ENCODE measurements at regions not wholly inside any gene's neighbourhood (a gene's known extent, or its start where the extent isn't known, plus 50 kb on each side); places are given as distances from the start of the nearest gene placed in this dataset.

- Histone ChIP-seq H3K9me3 (ENCODE audit: insufficient read depth, low read depth, low read length) (peaks cover 6% of the 10 kb centered on the region), H3K9ac (ENCODE audit: low read depth, low read length) (no peak overlapping the region), H3K27me3 (ENCODE audit: insufficient read depth, low read length) (no peaks in the 10 kb centered on the region), H3K36me3 (ENCODE audit: insufficient read depth, low read depth, low read length) (no peaks in the 10 kb centered on the region), H3K27ac (ENCODE audit: low read length) (no peak overlapping the region), H3K4me3 (ENCODE audit: low read length) (no peak overlapping the region), H3K4me1 (ENCODE audit: insufficient read depth, low read length) (no peaks in the 10 kb centered on the region)
Measured at GRCh38 chr1:36743286-36744005, 260.7 kb upstream of the CSF3R start.

- no peaks in the 10 kb centered on the region for H3K27me3 ChIP-seq (ENCODE audit: insufficient read depth, low read length)
- no peaks in the 10 kb centered on the region for H3K36me3 ChIP-seq (ENCODE audit: insufficient read depth, low read depth, low read length)
- no peak overlapping the region for H3K27ac ChIP-seq (ENCODE audit: low read length)
- peaks cover 5% of the 10 kb centered on the region; the same call in 1 of the 2 replicates for H3K4me1 ChIP-seq (ENCODE audit: insufficient read depth, low read length)
- H3K4me3 ChIP-seq (ENCODE audit: low read length), result no peak overlapping the region
- peaks cover 6% of the 10 kb centered on the region for H3K9me3 ChIP-seq (ENCODE audit: insufficient read depth, low read depth, low read length)
- H3K9ac ChIP-seq (ENCODE audit: low read depth, low read length), result no peak overlapping the region
Measured at GRCh38 chr1:36741066-36741465, 258.4 kb upstream of the CSF3R start.

- Histone ChIP-seq H3K27ac (ENCODE audit: low read length) (no peak overlapping the region), H3K27me3 (ENCODE audit: insufficient read depth, low read length) (no peaks in the 10 kb centered on the region)
Measured at GRCh38 chr1:36740446-36740845, 257.7 kb upstream of the CSF3R start.

GRCh38 chr1:36739703-36740289 lies 257.1 kb upstream of the CSF3R start:
- Histone ChIP-seq H3K4me3 (ENCODE audit: low read length) (no peak overlapping the region), H3K9me3 (ENCODE audit: insufficient read depth, low read depth, low read length) (peaks cover 6% of the 10 kb centered on the region), H3K9ac (ENCODE audit: low read depth, low read length) (no peak overlapping the region), H3K27me3 (ENCODE audit: insufficient read depth, low read length) (no peaks in the 10 kb centered on the region), H3K36me3 (ENCODE audit: insufficient read depth, low read depth, low read length) (no peaks in the 10 kb centered on the region), H3K27ac (ENCODE audit: low read length) (no peak overlapping the region), H3K4me1 (ENCODE audit: insufficient read depth, low read length) (peaks cover 5% of the 10 kb centered on the region; the same call in 1 of the 2 replicates)

More at GRCh38 chr1:36740446-36740845, 257.7 kb upstream of the CSF3R start:
- Histone ChIP-seq H3K4me1 (ENCODE audit: insufficient read depth, low read length) (peaks cover 5% of the 10 kb centered on the region; the same call in 1 of the 2 replicates), H3K9ac (ENCODE audit: low read depth, low read length) (no peak overlapping the region), H3K36me3 (ENCODE audit: insufficient read depth, low read depth, low read length) (no peaks in the 10 kb centered on the region), H3K9me3 (ENCODE audit: insufficient read depth, low read depth, low read length) (peaks cover 6% of the 10 kb centered on the region), H3K4me3 (ENCODE audit: low read length) (no peak overlapping the region)

- Histone ChIP-seq H3K36me3 (ENCODE audit: insufficient read depth, low read depth, low read length) (no peaks in the 10 kb centered on the region), H3K9me3 (ENCODE audit: insufficient read depth, low read depth, low read length) (peaks cover 6% of the 10 kb centered on the region), H3K9ac (ENCODE audit: low read depth, low read length) (no peak overlapping the region), H3K27me3 (ENCODE audit: insufficient read depth, low read length) (no peaks in the 10 kb centered on the region), H3K4me3 (ENCODE audit: low read length) (no peak overlapping the region), H3K27ac (ENCODE audit: low read length) (no peak overlapping the region), H3K4me1 (ENCODE audit: insufficient read depth, low read length) (peaks cover 5% of the 10 kb centered on the region; the same call in 1 of the 2 replicates)
Measured at GRCh38 chr1:36738245-36738644, 255.5 kb upstream of the CSF3R start.

- Histone ChIP-seq H3K36me3 (ENCODE audit: insufficient read depth, low read depth, low read length) (no peaks in the 10 kb centered on the region), H3K27ac (ENCODE audit: low read length) (no peak overlapping the region), H3K4me1 (ENCODE audit: insufficient read depth, low read length) (peaks cover 5% of the 10 kb centered on the region; the same call in 1 of the 2 replicates), H3K4me3 (ENCODE audit: low read length) (no peak overlapping the region), H3K9ac (ENCODE audit: low read depth, low read length) (no peak overlapping the region), H3K27me3 (ENCODE audit: insufficient read depth, low read length) (no peaks in the 10 kb centered on the region), H3K9me3 (ENCODE audit: insufficient read depth, low read depth, low read length) (peaks cover 6% of the 10 kb centered on the region)
Measured at GRCh38 chr1:36737767-36738166, 255.1 kb upstream of the CSF3R start.

- Histone ChIP-seq H3K4me3 (ENCODE audit: low read length) (no peak overlapping the region), H3K9ac (ENCODE audit: low read depth, low read length) (no peak overlapping the region), H3K4me1 (ENCODE audit: insufficient read depth, low read length) (peaks cover 5% of the 10 kb centered on the region; the same call in 1 of the 2 replicates), H3K36me3 (ENCODE audit: insufficient read depth, low read depth, low read length) (no peaks in the 10 kb centered on the region), H3K27ac (ENCODE audit: low read length) (no peak overlapping the region), H3K9me3 (ENCODE audit: insufficient read depth, low read depth, low read length) (peaks cover 6% of the 10 kb centered on the region), H3K27me3 (ENCODE audit: insufficient read depth, low read length) (no peaks in the 10 kb centered on the region)
Measured at GRCh38 chr1:36737038-36737555, 254.4 kb upstream of the CSF3R start.

GRCh38 chr1:36735939-36736730 lies 253.4 kb upstream of the CSF3R start:
- H3K4me1 ChIP-seq (ENCODE audit: insufficient read depth, low read length), result peaks cover 9% of the 10 kb centered on the region
- H3K27me3 ChIP-seq (ENCODE audit: insufficient read depth, low read length), result no peaks in the 10 kb centered on the region
- H3K4me3 ChIP-seq (ENCODE audit: low read length), result no peak overlapping the region
- no peaks in the 10 kb centered on the region for H3K36me3 ChIP-seq (ENCODE audit: insufficient read depth, low read depth, low read length)
- no peak overlapping the region for H3K9ac ChIP-seq (ENCODE audit: low read depth, low read length)
- peaks cover 4% of the 10 kb centered on the region for H3K9me3 ChIP-seq (ENCODE audit: insufficient read depth, low read depth, low read length)
- no peak overlapping the region for H3K27ac ChIP-seq (ENCODE audit: low read length)

- no peaks in the 10 kb centered on the region for H3K27me3 ChIP-seq (ENCODE audit: insufficient read depth, low read length)
- no peaks in the 10 kb centered on the region for H3K36me3 ChIP-seq (ENCODE audit: insufficient read depth, low read depth, low read length)
- peaks cover 12% of the 10 kb centered on the region for H3K4me1 ChIP-seq (ENCODE audit: insufficient read depth, low read length)
- no peak overlapping the region for H3K4me3 ChIP-seq (ENCODE audit: low read length)
- no peaks in the 10 kb centered on the region for H3K9me3 ChIP-seq (ENCODE audit: insufficient read depth, low read depth, low read length)
- no peak overlapping the region for H3K9ac ChIP-seq (ENCODE audit: low read depth, low read length)
- no peak overlapping the region for H3K27ac ChIP-seq (ENCODE audit: low read length)
Measured at GRCh38 chr1:36735436-36735835, 252.7 kb upstream of the CSF3R start.

- Histone ChIP-seq H3K4me1 (ENCODE audit: insufficient read depth, low read length) (peaks cover 12% of the 10 kb centered on the region), H3K27ac (ENCODE audit: low read length) (no peak overlapping the region), H3K4me3 (ENCODE audit: low read length) (no peak overlapping the region), H3K9ac (ENCODE audit: low read depth, low read length) (no peak overlapping the region), H3K9me3 (ENCODE audit: insufficient read depth, low read depth, low read length) (no peaks in the 10 kb centered on the region), H3K27me3 (ENCODE audit: insufficient read depth, low read length) (no peaks in the 10 kb centered on the region), H3K36me3 (ENCODE audit: insufficient read depth, low read depth, low read length) (no peaks in the 10 kb centered on the region)
Measured at GRCh38 chr1:36734356-36734755, 251.6 kb upstream of the CSF3R start.

GRCh38 chr1:36733748-36734147 lies 251.0 kb upstream of the CSF3R start:
- Histone ChIP-seq H3K27me3 (ENCODE audit: insufficient read depth, low read length) (no peaks in the 10 kb centered on the region), H3K4me1 (ENCODE audit: insufficient read depth, low read length) (peaks cover 12% of the 10 kb centered on the region), H3K27ac (ENCODE audit: low read length) (no peak overlapping the region), H3K9ac (ENCODE audit: low read depth, low read length) (no peak overlapping the region), H3K36me3 (ENCODE audit: insufficient read depth, low read depth, low read length) (no peaks in the 10 kb centered on the region), H3K4me3 (ENCODE audit: low read length) (no peak overlapping the region), H3K9me3 (ENCODE audit: insufficient read depth, low read depth, low read length) (no peaks in the 10 kb centered on the region)
